AG08395 (cell line): ENCODE measurements at regions not wholly inside any gene's neighbourhood (a gene's known extent, or its start where the extent isn't known, plus 50 kb on each side); places are given as distances from the start of the nearest gene placed in this dataset.
"Not testable (repeated sequence)": the region's sequence is repeated elsewhere in the genome, so short reads cannot be mapped to it uniquely, and the experiment has no call there.

Experiments used
- DNase-seq: peaks from one replicate; pipeline ENCODE4 v3.0.0; 2012; ENCODE audit warnings: mixed read lengths, low spot score

DNA sequence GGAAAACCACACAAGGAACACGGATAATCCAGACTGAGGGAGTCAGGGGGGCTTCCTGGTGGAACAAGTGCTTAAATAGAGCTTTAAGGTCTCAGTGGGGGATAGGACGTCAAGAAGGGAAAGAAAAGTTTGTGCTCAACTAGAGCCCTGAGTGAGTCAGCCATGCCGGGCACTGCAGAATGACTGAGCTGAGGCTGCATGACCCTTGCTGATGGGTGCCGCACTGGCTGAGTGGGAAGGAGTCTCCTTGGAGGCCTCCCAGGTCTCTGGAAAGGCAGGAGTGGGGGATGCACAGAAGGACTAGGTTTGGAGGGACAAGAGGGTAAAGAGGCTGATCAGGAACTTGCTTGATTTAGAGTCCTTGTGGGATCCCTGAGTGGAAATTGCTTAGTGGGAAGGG lies 150.3 kb downstream of the RPLP1 start:
- DNase-seq: no peak

GRCh38 chr15:69603369-69604071 lies 150.9 kb downstream of the RPLP1 start:
- DNase-seq: no peak

DNA sequence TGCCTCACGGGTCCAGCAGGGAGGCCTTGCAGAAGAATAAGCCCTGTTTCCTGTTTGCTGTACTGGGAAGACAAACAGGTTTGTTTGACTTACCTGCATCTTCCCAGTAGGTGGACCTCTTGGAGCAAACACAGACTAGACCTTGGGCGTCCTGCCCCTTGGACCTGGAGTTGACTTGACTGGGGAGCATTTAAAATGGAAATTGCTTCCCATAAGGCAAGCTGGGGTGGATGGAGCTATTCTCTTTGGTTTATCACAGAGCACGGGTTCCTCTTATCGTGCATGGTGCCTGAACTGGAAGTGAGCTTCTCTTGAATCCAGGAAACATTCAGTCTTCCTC lies 151.4 kb downstream of the RPLP1 start:
- no peak for DNase-seq

GRCh38 chr15:69606144-69606543 lies 153.5 kb downstream of the RPLP1 start:
- DNase-seq: no peak

- DNase-seq: peak; percentile 19
Measured at GRCh38 chr15:69606921-69607500, 154.4 kb downstream of the RPLP1 start.

- no peak for DNase-seq
Measured at GRCh38 chr15:69608661-69609060, 156.0 kb downstream of the RPLP1 start.

DNA sequence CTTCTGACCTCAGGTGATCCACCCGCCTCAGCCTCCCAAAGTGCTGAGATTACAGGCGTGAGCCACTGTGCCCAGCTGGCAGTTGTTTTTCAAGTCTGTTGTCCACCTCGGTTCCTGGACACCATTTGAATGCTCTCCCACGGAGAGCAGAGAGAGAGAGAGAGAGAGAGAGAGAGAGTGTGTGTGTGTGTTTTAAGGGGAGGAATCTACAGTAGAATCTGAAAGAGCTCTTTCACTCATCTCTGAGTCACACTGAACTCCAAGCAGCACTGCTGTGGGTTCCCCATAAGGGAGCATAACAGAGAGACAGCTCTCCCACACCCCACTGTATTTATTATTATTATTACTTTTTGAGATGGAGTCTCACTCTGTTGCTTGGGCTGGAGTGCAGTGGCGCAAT lies 156.6 kb downstream of the RPLP1 start:
- peak; percentile 22 for DNase-seq

- no peak for DNase-seq
Measured at GRCh38 chr15:69609776-69610175, 157.2 kb downstream of the RPLP1 start.

- DNase-seq: no peak
Measured at GRCh38 chr15:69610277-69610676, 157.7 kb downstream of the RPLP1 start.

- no peak for DNase-seq
Measured at GRCh38 chr15:69610858-69611257, 158.2 kb downstream of the RPLP1 start.

DNA sequence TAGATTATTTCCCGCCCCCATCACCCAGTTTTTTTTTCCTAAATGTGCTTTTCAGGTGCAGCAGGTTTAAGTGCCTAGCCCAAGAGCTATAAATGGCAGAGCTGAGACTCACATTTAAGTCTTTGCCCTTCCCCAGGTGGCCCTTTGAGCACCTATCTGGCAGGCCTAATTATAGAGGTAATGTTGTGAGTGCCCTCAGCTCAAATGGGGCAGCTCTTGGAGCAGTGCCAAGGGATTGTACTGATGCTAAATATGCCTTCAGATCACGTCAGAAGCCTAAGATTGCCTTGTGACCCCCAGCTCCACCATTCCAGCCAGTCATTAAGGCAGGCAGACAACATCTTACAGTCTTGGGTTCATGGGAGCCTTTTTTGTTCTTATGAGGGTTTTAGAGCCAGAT lies 159.5 kb downstream of the RPLP1 start:
- no peak for DNase-seq

DNA sequence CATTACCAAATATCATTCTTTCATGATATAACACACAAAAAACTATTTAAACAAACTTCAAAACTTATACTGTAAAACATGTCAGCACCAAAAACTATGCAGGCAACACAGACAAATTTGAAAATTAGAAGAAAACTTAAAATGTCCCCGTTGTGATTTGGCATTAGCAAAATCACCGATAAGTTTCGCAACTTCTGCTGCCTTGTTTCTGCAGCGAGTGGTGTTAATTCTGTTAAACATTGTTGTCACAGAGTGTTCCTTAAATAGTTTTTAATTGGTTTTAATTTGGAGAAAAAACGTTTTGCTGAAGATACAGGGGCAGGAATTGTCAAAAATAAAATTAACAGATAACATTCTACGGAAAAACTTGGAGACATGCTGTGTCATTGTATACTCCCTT lies 160.6 kb downstream of the RPLP1 start:
- no peak for DNase-seq

GRCh38 chr15:69613988-69614387 lies 161.4 kb downstream of the RPLP1 start:
- no peak for DNase-seq

GRCh38 chr15:69615736-69616135 lies 163.1 kb downstream of the RPLP1 start:
- no peak for DNase-seq

DNA sequence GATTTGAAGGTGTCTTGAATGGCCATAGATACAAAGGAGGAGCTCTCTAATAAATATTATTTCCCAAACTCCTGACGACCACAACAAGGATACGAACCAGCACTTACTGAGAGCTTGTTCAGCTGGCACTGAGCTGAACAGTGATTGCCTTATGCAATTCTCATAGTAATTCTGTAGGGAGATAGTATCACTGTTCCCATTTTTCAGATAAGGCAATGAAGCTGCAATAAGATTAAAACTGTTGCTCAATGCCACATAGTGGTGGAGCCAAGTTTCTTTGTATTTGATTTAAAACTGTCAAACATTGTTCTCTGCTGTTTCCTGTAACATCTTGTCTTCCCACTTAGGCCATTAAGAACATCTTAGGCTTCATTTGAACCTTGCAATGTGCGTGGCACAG lies 163.9 kb downstream of the RPLP1 start:
- DNase-seq: no peak

- not testable (repeated sequence) for DNase-seq
Measured at GRCh38 chr15:69617144-69617543, 164.5 kb downstream of the RPLP1 start.

DNA sequence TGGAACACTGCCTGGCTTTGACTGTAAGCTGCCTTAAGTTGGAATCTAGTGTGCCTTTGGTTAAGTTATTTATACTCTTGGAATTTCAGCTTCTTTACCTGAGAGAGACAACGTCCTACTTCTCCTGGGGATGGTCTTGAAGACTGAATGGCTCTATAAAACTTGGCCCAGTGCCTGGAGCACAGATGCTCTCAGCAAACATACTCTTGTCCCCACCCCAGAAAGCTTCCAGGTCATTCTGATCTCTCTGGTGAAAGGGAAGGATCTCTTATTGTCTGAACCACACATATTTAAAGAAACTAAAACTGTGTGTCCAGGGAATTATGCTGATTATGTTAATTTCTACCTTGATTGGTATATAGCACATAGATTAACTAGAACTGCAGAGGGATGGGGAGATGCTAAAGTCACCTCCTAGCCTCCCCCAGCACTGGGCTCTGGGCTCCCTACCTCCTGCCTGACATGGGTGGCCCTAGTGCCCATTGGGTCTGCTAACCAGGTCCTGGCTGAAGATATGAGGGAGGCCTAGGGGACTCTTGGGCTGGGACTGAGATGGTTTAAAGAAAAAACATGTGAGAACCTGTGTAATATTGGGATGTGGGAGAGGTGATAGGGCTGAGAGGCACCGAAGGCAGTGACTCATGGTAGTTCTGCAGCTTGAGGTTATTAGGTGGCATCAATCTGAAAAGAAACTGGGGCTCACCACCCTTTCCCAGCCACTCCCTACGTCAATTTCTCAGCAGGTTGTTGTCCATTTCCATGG lies 171.0 kb downstream of the RPLP1 start:
- DNase-seq: no peak

GRCh38 chr15:69624155-69624520 lies 171.5 kb downstream of the RPLP1 start:
- DNase-seq: no peak

- no peak for DNase-seq
Measured at GRCh38 chr15:69624816-69625215, 172.2 kb downstream of the RPLP1 start.

DNA sequence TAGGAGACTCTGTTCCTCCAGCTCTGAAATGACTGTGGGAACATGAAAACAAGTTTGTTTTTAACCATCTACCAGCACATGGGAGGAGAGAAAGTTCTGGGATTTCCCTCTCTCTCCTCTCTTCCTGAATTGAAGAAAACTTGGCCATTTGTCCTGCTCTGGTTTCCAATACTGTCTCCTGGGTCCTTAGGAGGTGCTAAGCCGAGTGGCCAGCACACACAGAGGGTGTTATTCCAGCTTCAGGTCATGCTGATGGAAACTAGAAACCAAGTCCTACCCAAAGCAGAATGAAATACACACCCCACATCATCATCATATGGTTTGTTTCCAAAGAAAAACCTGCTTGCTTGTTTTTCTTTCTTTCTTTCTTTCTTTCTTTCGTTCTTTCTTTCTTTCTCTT lies 172.7 kb downstream of the RPLP1 start:
- DNase-seq: no peak

GRCh38 chr15:69626095-69627066 lies 173.8 kb downstream of the RPLP1 start:
- DNase-seq: no peak

DNA sequence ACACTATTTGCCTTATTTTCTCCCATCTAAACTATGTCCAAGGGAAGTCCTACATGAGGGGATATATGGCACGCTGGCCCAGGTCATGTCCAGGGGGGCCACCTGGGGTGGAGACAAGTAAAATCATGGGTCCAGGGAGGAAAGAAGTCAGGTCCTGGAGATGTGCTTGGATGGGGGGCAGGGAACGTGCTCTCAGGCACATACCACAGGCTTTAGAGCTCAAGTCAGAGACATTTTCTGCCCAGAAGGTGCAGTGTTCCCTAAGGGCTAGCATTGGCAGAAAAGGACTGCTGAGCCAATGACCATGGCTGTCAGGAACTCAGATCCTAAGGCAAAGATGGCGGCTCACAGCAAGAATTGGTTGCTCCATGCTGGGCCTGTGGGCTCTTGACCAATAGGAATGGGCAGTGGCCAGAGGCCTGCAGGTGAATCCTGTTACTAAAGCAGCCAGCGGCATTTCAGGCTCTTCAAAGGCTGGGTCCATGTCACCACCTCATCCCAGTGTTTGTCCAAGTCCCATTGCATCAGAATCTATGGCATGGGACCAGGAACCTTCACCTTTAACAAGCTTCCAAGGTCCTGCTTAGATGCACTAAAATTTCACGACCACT lies 175.0 kb downstream of the RPLP1 start:
- DNase-seq: no peak
